ENCODE measurements at regions not wholly inside any gene's neighbourhood (a gene's known extent, or its start where the extent isn't known, plus 50 kb on each side); places are given as distances from the start of the nearest gene placed in this dataset.

- TF ChIP-seq, protein P1, sequence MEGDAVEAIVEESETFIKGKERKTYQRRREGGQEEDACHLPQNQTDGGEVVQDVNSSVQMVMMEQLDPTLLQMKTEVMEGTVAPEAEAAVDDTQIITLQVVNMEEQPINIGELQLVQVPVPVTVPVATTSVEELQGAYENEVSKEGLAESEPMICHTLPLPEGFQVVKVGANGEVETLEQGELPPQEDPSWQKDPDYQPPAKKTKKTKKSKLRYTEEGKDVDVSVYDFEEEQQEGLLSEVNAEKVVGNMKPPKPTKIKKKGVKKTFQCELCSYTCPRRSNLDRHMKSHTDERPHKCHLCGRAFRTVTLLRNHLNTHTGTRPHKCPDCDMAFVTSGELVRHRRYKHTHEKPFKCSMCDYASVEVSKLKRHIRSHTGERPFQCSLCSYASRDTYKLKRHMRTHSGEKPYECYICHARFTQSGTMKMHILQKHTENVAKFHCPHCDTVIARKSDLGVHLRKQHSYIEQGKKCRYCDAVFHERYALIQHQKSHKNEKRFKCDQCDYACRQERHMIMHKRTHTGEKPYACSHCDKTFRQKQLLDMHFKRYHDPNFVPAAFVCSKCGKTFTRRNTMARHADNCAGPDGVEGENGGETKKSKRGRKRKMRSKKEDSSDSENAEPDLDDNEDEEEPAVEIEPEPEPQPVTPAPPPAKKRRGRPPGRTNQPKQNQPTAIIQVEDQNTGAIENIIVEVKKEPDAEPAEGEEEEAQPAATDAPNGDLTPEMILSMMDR (IDR thresholded peaks at IDR 0.05; ENCODE audit: insufficient read depth, low read length, poor library complexity, severe bottlenecking), result no peak
- TF ChIP-seq EZH2phosphoT487 (conservative IDR thresholded peaks at IDR 0.05; ENCODE audit: low read length), result no peak
Measured at GRCh38 chr3:35254917-35255316, 384.4 kb upstream of the ARPP21 start.
